IMR-90 (cell line): ENCODE measurements at regions not wholly inside any gene's neighbourhood (a gene's known extent, or its start where the extent isn't known, plus 50 kb on each side); places are given as distances from the start of the nearest gene placed in this dataset.

Source experiments
- ATAC-seq: fragments of 200-7000 bp; cut with Tn5 transposase; 2 replicates; pipeline ENCODE4 v1.9.1; 2020; ENCODE audit warnings: low read depth, mild to moderate bottlenecking, moderate library complexity
- BruUV-seq: library from RNA; stranded (reverse); fragments of 400-500 nt; replicated peaks from 2 replicates; lab custom pipeline; 2021; lab: Mats Ljungman, UMichigan
- CTCF ChIA-PET: fragments of 300-600 bp; formaldehyde crosslinking; extraction: SDS; loops from one replicate; lab custom pipeline; 2021; ENCODE audit warnings: antibody characterized with exemption; lab: Yijun Ruan, JAX
- POLR2A ChIA-PET: fragments of 300-600 bp; sonication (Branson Sonifier 250); formaldehyde crosslinking; loops from one replicate; lab custom pipeline; 2022; ENCODE audit warnings: antibody characterized with exemption; ENCODE audit not compliant: unreplicated experiment; lab: Charles Lee
- DNase-seq: peaks from one replicate; pipeline ENCODE4 v3.0.0; 2013
- H2AFZ ChIP-seq: replicated peaks from 2 replicates; pipeline ENCODE3; 2013; ENCODE audit warnings: low read length, mild to moderate bottlenecking; ENCODE audit not compliant: poor library complexity
- H2AK5ac ChIP-seq: 2 replicates; pipeline ENCODE4 v1.6.1; 2013; ENCODE audit warnings: low read depth, low read length, inconsistent platforms
- H2AK9ac ChIP-seq: replicated peaks from 2 replicates; pipeline ENCODE3; 2013; ENCODE audit warnings: mild to moderate bottlenecking, low read depth, low read length, moderate library complexity; ENCODE audit not compliant: poor library complexity
- H2BK120ac ChIP-seq: 2 replicates; pipeline ENCODE4 v1.6.1; 2013; ENCODE audit warnings: low read depth, low read length, inconsistent platforms
- H2BK15ac ChIP-seq: 3 replicates; pipeline ENCODE4 v1.6.1; 2013; ENCODE audit warnings: low read depth, low read length, inconsistent platforms
- H2BK20ac ChIP-seq: 2 replicates; pipeline ENCODE4 v1.6.1; 2013; ENCODE audit warnings: low read depth, mild to moderate bottlenecking, inconsistent platforms, low read length, moderate library complexity
- H2BK5ac ChIP-seq: 2 replicates; pipeline ENCODE4 v1.6.1; 2013; ENCODE audit warnings: mild to moderate bottlenecking, low read depth, low read length, inconsistent platforms; ENCODE audit not compliant: poor library complexity, severe bottlenecking
- H3K14ac ChIP-seq: replicated peaks from 2 replicates; pipeline ENCODE4 v1.6.1; 2013; ENCODE audit warnings: low read depth, low read length, inconsistent platforms
- H3K18ac ChIP-seq: 2 replicates; pipeline ENCODE4 v1.6.1; 2013; ENCODE audit warnings: low read depth, low read length, control low read depth
- H3K23ac ChIP-seq: 2 replicates; pipeline ENCODE4 v1.6.1; 2013; ENCODE audit warnings: low read depth, low read length, inconsistent platforms
- H3K27ac ChIP-seq: 2 replicates; pipeline ENCODE4 v1.5.1; 2013; ENCODE audit warnings: mild to moderate bottlenecking, control low read depth, low read length; ENCODE audit not compliant: insufficient read depth
- H3K27me3 ChIP-seq: 2 replicates; pipeline ENCODE4 v1.6.1; 2013; ENCODE audit warnings: low read length; ENCODE audit not compliant: control insufficient read depth, insufficient read depth
- H3K36me3 ChIP-seq: 2 replicates; pipeline ENCODE4 v1.6.1; 2013; ENCODE audit warnings: low read length, mixed read lengths; ENCODE audit not compliant: control insufficient read depth, insufficient read depth
- H3K4ac ChIP-seq: 2 replicates; pipeline ENCODE4 v1.6.1; 2013; ENCODE audit warnings: low read depth, low read length, inconsistent platforms
- H3K4me1 ChIP-seq: 2 replicates; pipeline ENCODE4 v1.6.1; 2013; ENCODE audit warnings: low read length, mixed read lengths; ENCODE audit not compliant: control insufficient read depth, insufficient read depth
- H3K4me2 ChIP-seq: 2 replicates; pipeline ENCODE4 v1.6.1; 2013; ENCODE audit warnings: low read depth, mild to moderate bottlenecking, control low read depth, low read length, moderate library complexity
- H3K4me3 ChIP-seq: 2 replicates; pipeline ENCODE4 v1.5.1; 2013; ENCODE audit warnings: low read depth, mild to moderate bottlenecking, control low read depth, low read length, moderate library complexity; ENCODE audit not compliant: insufficient read depth
- H3K56ac ChIP-seq: 2 replicates; pipeline ENCODE4 v1.6.1; 2013; ENCODE audit warnings: low read length, inconsistent platforms; ENCODE audit not compliant: insufficient read depth; ENCODE audit errors: extremely low read depth
- H3K79me1 ChIP-seq, 2 experiments: 2 replicates each; pipeline ENCODE4 v1.6.1; 2013; ENCODE audit warnings: low read length in 2 of 2, inconsistent platforms in 1 of 2, low read depth in 1 of 2
- H3K9ac ChIP-seq: 2 replicates; pipeline ENCODE4 v1.6.1; 2013; ENCODE audit warnings: low read depth, low read length, control low read depth
- H3K9me1 ChIP-seq: 2 replicates; pipeline ENCODE4 v1.6.1; 2013; ENCODE audit warnings: low read length, inconsistent platforms; ENCODE audit not compliant: insufficient read depth
- H3K9me3 ChIP-seq: 2 replicates; pipeline ENCODE4 v1.6.1; 2013; ENCODE audit warnings: low read length; ENCODE audit not compliant: control insufficient read depth, insufficient read depth
- H4K20me1 ChIP-seq: 2 replicates; pipeline ENCODE4 v1.6.1; 2013; ENCODE audit warnings: low read length, inconsistent platforms; ENCODE audit not compliant: insufficient read depth
- H4K5ac ChIP-seq: 2 replicates; pipeline ENCODE4 v1.6.1; 2013; ENCODE audit warnings: mild to moderate bottlenecking, low read depth, low read length, control low read depth
- H4K8ac ChIP-seq, 2 experiments: 2 replicates each; pipeline ENCODE4 v1.6.1; 2013; ENCODE audit warnings: low read depth in 2 of 2, low read length in 2 of 2, control low read depth in 1 of 2, inconsistent platforms in 1 of 2
- H4K91ac ChIP-seq: 2 replicates; pipeline ENCODE4 v1.6.1; 2013; ENCODE audit warnings: low read depth, low read length, inconsistent platforms; ENCODE audit not compliant: insufficient read depth
- BHLHE40 ChIP-seq: fragments of 150-350 bp; IDR thresholded peaks from 2 replicates; pipeline ENCODE4 v1.6.1; 2016; ENCODE audit warnings: mild to moderate bottlenecking, low read depth, low read length
- CEBPB ChIP-seq: IDR thresholded peaks from 2 replicates; pipeline ENCODE4 v1.6.1; 2012; ENCODE audit warnings: low read depth, low read length, improper control_type of control experiment
- CHD1 ChIP-seq: IDR thresholded peaks from 2 replicates; pipeline ENCODE4 v1.6.1; 2012; ENCODE audit warnings: low read depth, low read length, improper control_type of control experiment
- ELK1 ChIP-seq: fragments of 150-350 bp; IDR thresholded peaks from 2 replicates; pipeline ENCODE4 v1.6.1; 2016; ENCODE audit warnings: low read depth, mild to moderate bottlenecking, low read length, moderate library complexity, borderline replicate concordance
- FOS ChIP-seq: fragments of 150-350 bp; IDR thresholded peaks from 2 replicates; pipeline ENCODE4 v1.6.1; 2016; ENCODE audit warnings: low read depth, low read length
- MAFK ChIP-seq: IDR thresholded peaks from 2 replicates; pipeline ENCODE4 v1.6.1; 2012; ENCODE audit warnings: low read depth, low read length, improper control_type of control experiment
- MAZ ChIP-seq: IDR thresholded peaks from 2 replicates; pipeline ENCODE4 v1.6.1; 2012; ENCODE audit warnings: low read depth, mild to moderate bottlenecking, low read length, improper control_type of control experiment, moderate library complexity, borderline replicate concordance
- MXI1 ChIP-seq: IDR thresholded peaks from 2 replicates; pipeline ENCODE4 v1.6.1; 2012; ENCODE audit warnings: low read depth, mild to moderate bottlenecking, low read length, moderate library complexity, borderline replicate concordance
- NFE2L2 ChIP-seq: fragments of 150-350 bp; IDR thresholded peaks from 2 replicates; pipeline ENCODE4 v1.6.1; 2016; ENCODE audit warnings: low read depth, mild to moderate bottlenecking, low read length
- POLR2A ChIP-seq: IDR thresholded peaks from 2 replicates; pipeline ENCODE4 v1.6.1; 2012; ENCODE audit warnings: mild to moderate bottlenecking, low read depth, low read length
- RAD21 ChIP-seq: IDR thresholded peaks from 2 replicates; pipeline ENCODE4 v1.6.1; 2012; ENCODE audit warnings: low read length, improper control_type of control experiment
- RCOR1 ChIP-seq: IDR thresholded peaks from 2 replicates; pipeline ENCODE4 v1.6.1; 2012; ENCODE audit warnings: mild to moderate bottlenecking, low read length, improper control_type of control experiment; ENCODE audit not compliant: insufficient replicate concordance
- RFX5 ChIP-seq: IDR thresholded peaks from 2 replicates; pipeline ENCODE4 v1.8.0; 2012; ENCODE audit warnings: low read depth, mild to moderate bottlenecking, low read length, moderate library complexity
- SMC3 ChIP-seq: fragments of 150-350 bp; IDR thresholded peaks from 2 replicates; pipeline ENCODE4 v1.6.1; 2016; ENCODE audit warnings: low read depth, mild to moderate bottlenecking, antibody characterized with exemption, low read length, moderate library complexity
- WGBS, 2 experiments: methylation state at CpG; one replicate each; pipeline versions ENCODE4 v1.1.5 to v1.1.7; 2013; ENCODE audit warnings: missing lambda C conversion rate in 2 of 2; ENCODE audit not compliant: insufficient read length in 1 of 2; ENCODE audit errors: extremely low coverage in 2 of 2; 5-methylcytosine and 5-hydroxymethylcytosine counted together
- dilution Hi-C: fragments of 300-500 bp; cut with HindIII; formaldehyde crosslinking; loops from one replicate; pipeline ENCODE4 v1.14.3; 2018; ENCODE audit warnings: low sequenced_read_pairs; ENCODE audit not compliant: unreplicated experiment
- in situ Hi-C: fragments of 300-500 bp; cut with MboI; formaldehyde crosslinking; loops from 3 replicates; pipeline ENCODE4 v1.14.3; 2019; ENCODE audit warnings: low sequenced_read_pairs, inconsistent platforms, mixed read lengths
- intact Hi-C: fragments of 100-400 bp; cut with micrococcal nuclease; formaldehyde crosslinking; loops from 2 replicates; pipeline ENCODE4 v1.10.0; 2022
- TF ChIP-seq, protein P1 (sequence below): fragments of 150-350 bp; IDR thresholded peaks from 2 replicates; pipeline ENCODE4 v1.6.1; 2017; ENCODE audit warnings: mild to moderate bottlenecking, antibody characterized with exemption, low read length, low read depth
- TF ChIP-seq, protein P2 (sequence below): conservative IDR thresholded peaks from 2 replicates; pipeline ENCODE4 v1.5.1; 2012; ENCODE audit warnings: mild to moderate bottlenecking, low read depth, low read length, improper control_type of control experiment

DNA sequence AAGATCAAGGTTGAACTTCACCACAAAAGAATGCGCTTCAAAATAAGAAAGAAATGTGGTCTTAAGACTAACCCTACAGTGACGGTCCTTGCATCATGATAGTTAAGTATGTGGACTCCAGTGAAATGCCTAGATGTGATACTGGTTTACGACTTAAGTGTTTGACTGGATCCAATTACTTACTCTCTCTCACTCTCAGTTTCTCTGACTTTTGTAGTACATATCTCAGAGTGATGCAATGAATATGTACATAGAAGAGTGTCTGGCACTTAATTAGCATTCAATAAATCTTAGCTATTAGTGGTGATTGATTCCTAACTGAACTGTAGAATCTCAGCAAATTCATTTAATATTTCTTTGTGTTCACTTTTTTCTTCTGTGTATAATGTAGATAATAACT lies 411.7 kb upstream of the ITGA1 start:
- H3K4ac ChIP-seq: no peak overlapping the region
- no peak overlapping the region for H3K56ac ChIP-seq
- no CpG with 5 or more reads among the region's 3 CpGs for WGBS, 2 experiments
- no peaks in the 10 kb centered on the region for H3K9me1 ChIP-seq
- no peak overlapping the region for H4K8ac ChIP-seq
- no peak for ATAC-seq
- no peak overlapping the region for H3K9ac ChIP-seq
- ChIA-PET CTCF (interaction anchor here (0.6 kb wide), 1 partner anchor 20 kb away, joined by 3 read pairs; no protein-coding TSS in a partner anchor), POLR2A (no interaction called here)
- no peak overlapping the region for H3K4me3 ChIP-seq
- H3K27ac ChIP-seq: no peak overlapping the region
- H3K4me1 ChIP-seq: no peaks in the 10 kb centered on the region
- dilution Hi-C loops: no loop called here
- in situ Hi-C loops: no loop called here
- no peak overlapping the region for H4K5ac ChIP-seq
- no TSS peak for BruUV-seq
- no peak overlapping the region for H2BK5ac ChIP-seq
- intact Hi-C loops: no loop called here
- H2AFZ ChIP-seq: no peak overlapping the region
- no peaks in the 10 kb centered on the region for H3K27me3 ChIP-seq
- H2BK20ac ChIP-seq: no peak overlapping the region
- no peak for DNase-seq
- H2AK9ac ChIP-seq: no peak overlapping the region
- no peaks in the 10 kb centered on the region for H4K20me1 ChIP-seq
- H3K79me1 ChIP-seq: no peaks in the 10 kb centered on the region
- H3K36me3 ChIP-seq: no peaks in the 10 kb centered on the region
- H2BK120ac ChIP-seq: no peak overlapping the region
- no peak overlapping the region for H3K14ac ChIP-seq
- H2BK15ac ChIP-seq: no peak overlapping the region
- no peak overlapping the region for H4K91ac ChIP-seq
- H3K18ac ChIP-seq: no peak overlapping the region
- no peak overlapping the region for H3K23ac ChIP-seq
- H3K9me3 ChIP-seq: no peaks in the 10 kb centered on the region
- H2AK5ac ChIP-seq: no peak overlapping the region
- TF ChIP-seq, protein P1, sequence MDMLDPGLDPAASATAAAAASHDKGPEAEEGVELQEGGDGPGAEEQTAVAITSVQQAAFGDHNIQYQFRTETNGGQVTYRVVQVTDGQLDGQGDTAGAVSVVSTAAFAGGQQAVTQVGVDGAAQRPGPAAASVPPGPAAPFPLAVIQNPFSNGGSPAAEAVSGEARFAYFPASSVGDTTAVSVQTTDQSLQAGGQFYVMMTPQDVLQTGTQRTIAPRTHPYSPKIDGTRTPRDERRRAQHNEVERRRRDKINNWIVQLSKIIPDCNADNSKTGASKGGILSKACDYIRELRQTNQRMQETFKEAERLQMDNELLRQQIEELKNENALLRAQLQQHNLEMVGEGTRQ: no peak
- TF ChIP-seq MXI1 (no peak), BHLHE40 (no peak), NFE2L2 (no peak), ELK1 (no peak), CEBPB (no peak), RFX5 (no peak), POLR2A (no peak), RCOR1 (no peak), FOS (no peak), MAZ (no peak), CHD1 (no peak), SMC3 (no peak), MAFK (no peak), RAD21 (no peak)
- TF ChIP-seq, protein P2, sequence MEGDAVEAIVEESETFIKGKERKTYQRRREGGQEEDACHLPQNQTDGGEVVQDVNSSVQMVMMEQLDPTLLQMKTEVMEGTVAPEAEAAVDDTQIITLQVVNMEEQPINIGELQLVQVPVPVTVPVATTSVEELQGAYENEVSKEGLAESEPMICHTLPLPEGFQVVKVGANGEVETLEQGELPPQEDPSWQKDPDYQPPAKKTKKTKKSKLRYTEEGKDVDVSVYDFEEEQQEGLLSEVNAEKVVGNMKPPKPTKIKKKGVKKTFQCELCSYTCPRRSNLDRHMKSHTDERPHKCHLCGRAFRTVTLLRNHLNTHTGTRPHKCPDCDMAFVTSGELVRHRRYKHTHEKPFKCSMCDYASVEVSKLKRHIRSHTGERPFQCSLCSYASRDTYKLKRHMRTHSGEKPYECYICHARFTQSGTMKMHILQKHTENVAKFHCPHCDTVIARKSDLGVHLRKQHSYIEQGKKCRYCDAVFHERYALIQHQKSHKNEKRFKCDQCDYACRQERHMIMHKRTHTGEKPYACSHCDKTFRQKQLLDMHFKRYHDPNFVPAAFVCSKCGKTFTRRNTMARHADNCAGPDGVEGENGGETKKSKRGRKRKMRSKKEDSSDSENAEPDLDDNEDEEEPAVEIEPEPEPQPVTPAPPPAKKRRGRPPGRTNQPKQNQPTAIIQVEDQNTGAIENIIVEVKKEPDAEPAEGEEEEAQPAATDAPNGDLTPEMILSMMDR: no peak
- H3K4me2 ChIP-seq: no peak overlapping the region
